WTC11 (cell line): ENCODE measurements at regions not wholly inside any gene's neighbourhood (a gene's known extent, or its start where the extent isn't known, plus 50 kb on each side); places are given as distances from the start of the nearest gene placed in this dataset.

Source experiments
- MYBL2 ChIP-seq: sonication (generic); formaldehyde crosslinking; IDR thresholded peaks from 2 replicates; pipeline ENCODE4 v1.8.1; 2023; ENCODE audit warnings: mild to moderate bottlenecking, moderate library complexity, missing genetic modification reagents
- TF ChIP-seq, protein P1 (sequence below): fragments of 200-600 bp; IDR thresholded peaks from 2 replicates; pipeline ENCODE4 v1.8.0; 2022; ENCODE audit warnings: antibody characterized with exemption

DNA sequence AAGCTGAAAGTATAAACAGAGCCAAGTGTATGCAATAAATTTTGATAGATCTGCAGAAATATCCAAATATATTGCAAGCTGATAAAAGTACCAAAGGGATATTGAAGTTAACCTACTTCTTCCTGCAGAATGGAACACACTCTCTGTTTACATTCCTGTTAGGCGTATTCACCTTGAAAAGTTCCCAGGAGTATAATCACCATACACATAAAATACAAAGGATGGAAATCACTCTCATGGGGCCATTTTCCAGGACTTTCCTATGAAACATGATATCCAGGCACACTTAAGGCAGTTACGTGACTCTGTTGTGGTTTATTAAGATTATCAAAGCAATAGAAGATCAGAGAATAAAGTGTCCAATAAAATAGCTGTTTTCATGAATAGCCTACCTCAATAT is 1142.3 kb downstream of the NLGN4X start:
- TF ChIP-seq, protein P1, sequence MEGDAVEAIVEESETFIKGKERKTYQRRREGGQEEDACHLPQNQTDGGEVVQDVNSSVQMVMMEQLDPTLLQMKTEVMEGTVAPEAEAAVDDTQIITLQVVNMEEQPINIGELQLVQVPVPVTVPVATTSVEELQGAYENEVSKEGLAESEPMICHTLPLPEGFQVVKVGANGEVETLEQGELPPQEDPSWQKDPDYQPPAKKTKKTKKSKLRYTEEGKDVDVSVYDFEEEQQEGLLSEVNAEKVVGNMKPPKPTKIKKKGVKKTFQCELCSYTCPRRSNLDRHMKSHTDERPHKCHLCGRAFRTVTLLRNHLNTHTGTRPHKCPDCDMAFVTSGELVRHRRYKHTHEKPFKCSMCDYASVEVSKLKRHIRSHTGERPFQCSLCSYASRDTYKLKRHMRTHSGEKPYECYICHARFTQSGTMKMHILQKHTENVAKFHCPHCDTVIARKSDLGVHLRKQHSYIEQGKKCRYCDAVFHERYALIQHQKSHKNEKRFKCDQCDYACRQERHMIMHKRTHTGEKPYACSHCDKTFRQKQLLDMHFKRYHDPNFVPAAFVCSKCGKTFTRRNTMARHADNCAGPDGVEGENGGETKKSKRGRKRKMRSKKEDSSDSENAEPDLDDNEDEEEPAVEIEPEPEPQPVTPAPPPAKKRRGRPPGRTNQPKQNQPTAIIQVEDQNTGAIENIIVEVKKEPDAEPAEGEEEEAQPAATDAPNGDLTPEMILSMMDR: no peak
- TF ChIP-seq MYBL2 (CRISPR knock-in tag): no peak
